ENCODE measurements at regions not wholly inside any gene's neighbourhood (a gene's known extent, or its start where the extent isn't known, plus 50 kb on each side); places are given as distances from the start of the nearest gene placed in this dataset.
"Not testable (repeated sequence)": the region's sequence is repeated elsewhere in the genome, so short reads cannot be mapped to it uniquely, and the experiment has no call there.

- DNase-seq = no peak
Observed at GRCh38 chr22:49694462-49695260, 133.0 kb downstream of the BRD1 start.

DNA sequence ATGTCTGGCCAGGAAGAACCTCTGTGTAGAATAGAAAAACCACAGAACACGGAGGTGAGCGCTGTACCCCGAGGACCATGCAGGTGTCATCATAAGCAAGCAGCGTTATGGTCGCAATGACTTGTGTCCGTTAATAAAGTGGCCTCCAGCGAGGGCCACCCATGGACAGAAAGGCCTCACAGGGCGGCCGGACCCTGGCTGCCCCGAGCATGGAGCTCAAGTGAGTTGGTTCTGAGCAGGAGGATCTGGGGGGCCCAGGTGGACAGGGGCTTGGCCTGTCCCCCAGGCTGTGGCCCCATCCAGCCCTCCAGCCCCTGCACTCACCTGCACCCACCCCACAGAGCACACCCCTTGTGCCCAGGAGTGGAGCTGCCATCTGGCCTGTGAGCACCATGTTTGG lies 133.8 kb downstream of the BRD1 start:
- DNase-seq = no peak

DNA sequence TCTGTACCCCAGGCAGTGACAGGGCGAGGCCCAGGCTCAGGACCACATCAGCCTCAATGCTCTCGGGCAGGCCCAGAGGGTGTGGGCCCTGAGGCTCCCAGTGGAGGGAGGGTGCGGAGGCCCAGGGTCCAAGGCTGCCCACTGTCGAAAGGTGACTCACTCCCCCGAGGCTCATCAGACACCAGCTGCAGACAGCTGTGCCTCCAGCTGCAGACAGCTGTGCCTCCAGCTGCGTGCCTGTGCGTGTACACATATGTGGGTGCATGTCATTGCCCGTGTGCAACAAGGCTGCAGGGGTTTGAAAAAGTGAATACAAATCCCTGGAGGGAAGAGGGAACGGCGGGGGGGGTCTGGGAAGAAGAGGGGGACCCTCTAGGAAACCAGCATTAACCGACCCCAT lies 134.3 kb downstream of the BRD1 start:
- no peak for DNase-seq

DNA sequence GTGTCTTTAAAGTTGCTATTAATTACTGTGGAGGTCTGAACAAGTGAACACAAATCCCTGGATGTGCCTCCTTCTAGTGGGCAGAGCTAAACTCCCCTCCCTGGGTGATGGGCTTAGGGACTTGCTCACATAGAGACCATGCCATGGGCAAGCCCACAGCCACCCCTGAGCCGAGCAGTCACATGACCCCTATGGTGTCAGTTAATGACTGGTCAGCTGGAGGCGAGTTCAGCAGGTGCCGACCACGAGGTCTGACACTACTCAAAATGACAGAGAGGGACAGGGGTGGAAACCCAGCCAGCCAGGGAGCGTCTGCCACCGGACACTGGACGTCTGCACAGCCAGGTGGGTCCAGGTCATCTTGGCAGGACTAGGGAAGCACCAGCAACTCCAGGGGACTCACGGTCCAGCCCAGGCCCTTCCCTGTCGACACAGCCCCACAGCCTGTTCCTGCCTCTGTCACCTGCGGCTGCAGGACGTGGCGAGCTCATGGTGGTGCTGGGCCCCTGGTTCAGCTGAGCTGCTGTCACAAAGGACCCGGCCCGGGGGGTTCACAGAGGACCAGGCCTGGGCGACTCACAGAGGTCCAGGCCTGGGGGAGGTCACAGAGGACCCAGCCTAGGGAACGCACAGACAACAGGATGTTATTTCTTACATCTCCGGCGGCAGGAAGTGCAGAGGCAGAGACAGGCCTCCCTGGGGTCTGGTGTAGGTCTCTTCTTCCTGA lies 135.0 kb downstream of the BRD1 start:
- no peak for DNase-seq

- DNase-seq = no peak
Observed at GRCh38 chr22:49691256-49691655, 136.4 kb downstream of the BRD1 start.

- no peak for DNase-seq
Observed at GRCh38 chr22:49690454-49690853, 137.2 kb downstream of the BRD1 start.

DNA sequence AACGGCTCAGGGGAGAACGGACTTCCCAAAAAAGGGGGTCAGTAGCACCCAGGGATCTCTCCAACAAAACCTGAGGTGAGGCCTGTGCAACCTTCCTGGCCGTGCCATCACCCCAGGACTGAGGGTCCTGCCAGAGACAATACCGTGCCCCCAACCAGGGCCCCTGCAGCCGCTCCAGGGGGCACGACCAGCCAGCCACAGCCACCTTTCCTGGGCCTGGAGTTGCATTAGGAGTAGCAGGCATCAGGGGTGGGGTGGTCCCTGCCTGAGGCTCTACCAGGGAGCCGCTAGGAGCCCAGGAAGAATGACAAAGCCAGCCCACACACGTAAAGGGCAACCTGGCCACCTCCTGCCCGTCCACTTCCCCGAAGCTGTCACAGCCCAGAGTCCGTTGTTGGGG lies 137.8 kb downstream of the BRD1 start:
- no peak for DNase-seq

DNA sequence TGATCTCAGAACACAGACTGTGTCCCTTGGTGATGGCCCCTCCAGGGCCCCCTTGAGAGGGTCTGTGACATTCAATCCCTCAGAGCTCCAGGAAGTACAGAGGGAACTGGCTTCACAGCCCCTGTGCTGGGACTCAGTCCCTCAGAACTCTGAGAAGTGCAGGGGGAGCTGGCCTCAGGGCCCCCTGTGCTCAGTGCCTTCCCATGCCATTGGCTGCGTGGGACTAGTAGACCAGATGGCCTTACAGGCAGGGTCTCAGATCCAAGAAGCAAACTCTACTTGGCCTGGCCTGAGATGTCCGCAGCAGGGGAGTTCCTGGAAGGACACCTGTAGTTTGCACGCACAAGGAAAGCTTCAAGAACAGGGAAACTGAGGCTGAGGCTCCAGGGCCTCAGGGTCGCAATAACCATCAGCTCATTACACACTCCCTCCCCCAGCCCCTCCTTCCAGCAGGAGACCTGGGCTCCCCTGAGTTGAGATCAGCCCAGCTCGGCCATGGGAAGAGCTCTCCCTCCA lies 138.4 kb downstream of the BRD1 start:
- DNase-seq = no peak

- no peak for DNase-seq
Observed at GRCh38 chr22:49688516-49689254, 139.0 kb downstream of the BRD1 start.

GRCh38 chr22:49687786-49688515 lies 139.7 kb downstream of the BRD1 start:
- no peak for DNase-seq

DNA sequence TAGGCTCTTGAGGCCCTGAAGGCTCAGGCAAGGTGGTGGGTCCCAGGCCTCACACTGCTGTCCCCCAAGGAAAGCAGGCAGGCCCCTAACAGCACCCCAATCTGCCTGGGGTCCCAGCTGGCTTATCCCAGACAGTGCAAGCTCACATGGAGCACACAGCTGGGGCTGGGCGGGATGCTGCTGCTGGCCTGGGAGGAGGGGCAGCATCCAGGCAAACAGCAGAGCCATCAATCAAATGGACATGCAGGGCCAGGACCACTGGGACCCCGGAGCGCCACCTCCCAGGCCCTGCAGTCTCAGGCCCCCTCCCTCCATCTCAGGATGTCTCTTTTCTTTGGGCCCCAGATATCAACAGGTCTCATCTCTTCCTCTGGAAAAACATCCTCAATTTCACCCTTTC lies 140.3 kb downstream of the BRD1 start:
- DNase-seq = no peak

DNA sequence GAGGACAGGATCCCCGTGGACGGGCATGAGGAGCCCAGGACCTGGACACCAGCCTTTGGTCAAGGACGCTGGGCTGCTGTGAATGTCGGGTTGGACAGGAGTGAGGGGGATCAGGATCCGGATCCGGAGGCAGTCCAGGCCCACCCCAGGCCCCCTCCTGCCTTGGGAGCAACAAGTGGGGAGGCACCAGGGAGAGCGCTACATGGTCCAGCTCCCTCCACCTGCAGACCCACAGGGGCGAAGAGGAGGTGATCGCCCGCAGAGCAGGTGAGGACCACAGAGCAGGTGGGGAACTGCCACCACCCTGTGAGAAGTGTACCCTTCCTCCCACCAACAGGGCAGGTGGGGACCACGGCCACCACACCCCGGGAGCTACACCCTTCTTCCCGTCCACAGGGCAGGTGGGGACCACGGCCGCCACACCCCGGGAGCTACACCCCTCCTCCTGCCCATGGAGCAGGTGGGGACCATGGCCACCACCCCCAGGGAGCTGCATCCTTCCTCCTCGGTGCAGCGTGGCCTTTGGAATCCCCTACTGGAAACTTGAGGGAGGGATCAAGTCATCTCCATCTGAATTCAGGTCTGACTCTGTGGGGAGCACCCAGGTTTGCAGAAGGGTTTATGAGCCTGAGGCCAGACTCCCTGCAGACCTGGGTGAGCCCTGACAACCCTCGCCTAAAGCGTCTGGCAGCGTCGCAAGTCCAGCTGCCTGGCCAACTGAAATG lies 141.0 kb downstream of the BRD1 start:
- no peak for DNase-seq

- no peak for DNase-seq
Observed at GRCh38 chr22:49685686-49686085, 142.0 kb downstream of the BRD1 start.

GRCh38 chr22:49685116-49685515 lies 142.6 kb downstream of the BRD1 start:
- no peak for DNase-seq

DNA sequence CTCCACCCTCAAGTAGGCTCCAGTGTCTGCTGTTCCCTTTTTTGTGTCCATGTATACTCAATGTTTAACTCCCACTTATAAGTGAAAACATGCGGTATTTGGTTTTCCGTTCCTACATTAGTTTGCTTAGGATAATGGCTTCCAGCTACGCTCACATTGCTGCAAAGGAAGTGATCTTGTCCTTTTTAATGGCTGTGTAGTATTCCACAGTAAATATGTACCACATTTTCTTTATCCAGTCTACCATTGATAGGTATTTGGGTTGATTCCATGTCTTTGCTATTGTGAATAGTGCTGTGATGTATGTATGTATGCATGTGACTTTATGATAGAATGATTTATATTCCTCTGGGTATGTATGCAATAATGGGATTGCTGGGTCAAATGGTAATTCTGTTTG lies 144.6 kb downstream of the BRD1 start:
- no peak for DNase-seq

DNA sequence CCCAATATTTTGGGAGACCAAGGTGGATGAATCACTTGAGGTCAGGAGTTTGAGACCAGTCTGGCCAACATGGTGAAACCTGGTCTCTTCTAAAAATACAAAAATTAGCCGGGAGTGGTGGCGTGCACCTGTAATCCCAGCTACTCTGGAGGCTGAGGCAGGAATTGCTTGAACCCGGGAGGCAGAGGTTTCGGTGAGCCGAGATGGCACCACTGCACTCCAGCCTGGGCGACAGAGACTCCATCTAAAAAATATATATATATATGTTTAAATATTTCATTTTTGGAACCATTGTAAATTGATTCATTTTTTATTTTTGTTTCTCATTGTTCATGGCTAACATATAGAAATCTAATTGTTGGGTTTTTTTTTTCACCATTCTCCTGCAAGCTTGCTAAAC lies 146.9 kb downstream of the BRD1 start:
- DNase-seq = not testable (repeated sequence)

GRCh38 chr22:49678842-49679170 lies 148.9 kb downstream of the BRD1 start:
- DNase-seq = no peak

DNA sequence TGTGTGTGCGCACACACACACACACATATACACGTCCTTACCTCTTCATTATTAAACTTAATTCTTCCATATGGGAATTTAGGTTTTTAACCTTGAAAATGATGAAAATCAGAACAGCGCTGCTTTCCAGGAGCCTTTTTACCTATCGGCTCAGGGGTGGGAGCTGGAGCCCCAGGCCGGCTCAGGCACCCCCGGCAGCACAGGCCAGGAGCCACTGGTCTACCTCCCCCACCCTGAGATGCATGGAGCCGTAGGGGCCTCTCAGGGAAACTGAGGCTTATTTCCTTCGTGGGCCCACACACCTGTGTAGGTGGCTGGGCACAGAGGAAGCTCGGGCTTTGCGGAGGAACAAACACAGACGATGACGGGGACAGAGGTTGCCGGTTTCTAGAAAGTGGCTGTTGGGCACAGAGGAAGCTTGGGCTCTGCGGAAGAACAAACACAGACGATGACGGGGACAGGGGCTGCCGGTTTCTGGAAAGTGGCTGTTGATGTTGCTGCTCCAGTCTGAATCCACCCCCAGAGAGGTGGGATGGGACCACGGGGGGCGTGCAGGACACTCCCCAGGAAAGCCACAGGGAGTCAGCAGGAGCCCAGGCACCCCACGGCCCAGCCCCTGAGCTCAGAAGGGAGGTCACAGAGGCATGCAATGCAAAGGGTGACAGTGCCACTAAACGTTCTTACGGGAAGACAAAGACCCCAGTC lies 149.4 kb downstream of the BRD1 start:
- DNase-seq = no peak

GRCh38 chr22:49677495-49677889 lies 150.2 kb downstream of the BRD1 start:
- no peak for DNase-seq

GRCh38 chr22:49676783-49677494 lies 150.7 kb downstream of the BRD1 start:
- no peak for DNase-seq

DNA sequence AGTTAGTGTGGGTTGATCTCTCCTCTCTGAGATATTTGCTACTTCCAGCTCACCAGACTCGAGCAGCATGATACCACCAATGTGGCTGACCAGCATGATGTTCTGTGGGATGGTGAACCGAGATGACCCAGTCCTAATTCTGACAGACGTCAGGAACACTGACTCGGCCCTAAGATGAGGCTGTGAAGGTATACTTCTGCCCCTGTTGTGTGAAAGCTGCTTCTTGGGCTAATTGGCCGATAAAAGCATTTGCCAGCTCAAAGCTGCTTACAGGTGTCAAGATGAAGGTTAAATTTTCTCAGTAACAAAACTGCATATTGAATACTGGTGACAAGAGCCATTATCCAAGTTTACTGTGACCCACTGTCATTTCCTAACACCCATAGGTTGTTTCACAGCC lies 151.4 kb downstream of the BRD1 start:
- DNase-seq = no peak
